C4-2B (cell line): ENCODE measurements at regions not wholly inside any gene's neighbourhood (a gene's known extent, or its start where the extent isn't known, plus 50 kb on each side); places are given as distances from the start of the nearest gene placed in this dataset.

Source experiments
- ZFX ChIP-seq: fragments of 450-650 bp; IDR thresholded peaks from 2 replicates; pipeline ENCODE4 v1.6.1; 2017
- TF ChIP-seq, protein P1 (sequence below): fragments of 450-650 bp; conservative IDR thresholded peaks from 2 replicates; pipeline ENCODE4 v1.5.1; 2017; ENCODE audit warnings: mild to moderate bottlenecking

DNA sequence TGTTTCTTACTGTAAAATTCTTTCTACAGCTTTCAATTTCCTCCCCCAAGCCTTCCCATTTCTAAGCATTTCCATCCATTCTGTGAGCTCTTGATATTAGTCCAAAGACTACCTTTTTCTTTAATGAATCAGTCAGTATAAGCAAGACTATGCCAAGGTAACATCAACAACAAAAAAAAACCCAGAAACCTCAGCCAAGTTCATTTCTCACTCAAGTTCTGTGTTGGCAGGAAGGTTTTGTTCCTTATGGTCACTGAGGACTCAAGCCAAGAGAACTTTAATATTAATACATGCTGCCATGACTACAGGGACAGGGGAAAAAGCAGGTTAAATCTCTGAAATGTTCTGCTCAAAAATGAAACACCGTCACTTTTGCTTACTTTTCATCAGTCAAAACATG lies 621.2 kb upstream of the NRP1 start:
- TF ChIP-seq, protein P1, sequence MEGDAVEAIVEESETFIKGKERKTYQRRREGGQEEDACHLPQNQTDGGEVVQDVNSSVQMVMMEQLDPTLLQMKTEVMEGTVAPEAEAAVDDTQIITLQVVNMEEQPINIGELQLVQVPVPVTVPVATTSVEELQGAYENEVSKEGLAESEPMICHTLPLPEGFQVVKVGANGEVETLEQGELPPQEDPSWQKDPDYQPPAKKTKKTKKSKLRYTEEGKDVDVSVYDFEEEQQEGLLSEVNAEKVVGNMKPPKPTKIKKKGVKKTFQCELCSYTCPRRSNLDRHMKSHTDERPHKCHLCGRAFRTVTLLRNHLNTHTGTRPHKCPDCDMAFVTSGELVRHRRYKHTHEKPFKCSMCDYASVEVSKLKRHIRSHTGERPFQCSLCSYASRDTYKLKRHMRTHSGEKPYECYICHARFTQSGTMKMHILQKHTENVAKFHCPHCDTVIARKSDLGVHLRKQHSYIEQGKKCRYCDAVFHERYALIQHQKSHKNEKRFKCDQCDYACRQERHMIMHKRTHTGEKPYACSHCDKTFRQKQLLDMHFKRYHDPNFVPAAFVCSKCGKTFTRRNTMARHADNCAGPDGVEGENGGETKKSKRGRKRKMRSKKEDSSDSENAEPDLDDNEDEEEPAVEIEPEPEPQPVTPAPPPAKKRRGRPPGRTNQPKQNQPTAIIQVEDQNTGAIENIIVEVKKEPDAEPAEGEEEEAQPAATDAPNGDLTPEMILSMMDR: no peak
- no peak for TF ChIP-seq ZFX
